Stimulated activated CD4-positive, alpha-beta T cell treated with anti-CD3 and anti-CD28 coated beads, Interleukin-15, amount 100 ng/mL, for 24 hours (primary cell): ENCODE measurements at regions not wholly inside any gene's neighbourhood (a gene's known extent, or its start where the extent isn't known, plus 50 kb on each side); places are given as distances from the start of the nearest gene placed in this dataset.
"Not testable (repeated sequence)": the region's sequence is repeated elsewhere in the genome, so short reads cannot be mapped to it uniquely, and the experiment has no call there.

ENCODE experiments used
- DNase-seq: peaks from one replicate; pipeline ENCODE4 v3.0.0-alpha.2; 2020

DNA sequence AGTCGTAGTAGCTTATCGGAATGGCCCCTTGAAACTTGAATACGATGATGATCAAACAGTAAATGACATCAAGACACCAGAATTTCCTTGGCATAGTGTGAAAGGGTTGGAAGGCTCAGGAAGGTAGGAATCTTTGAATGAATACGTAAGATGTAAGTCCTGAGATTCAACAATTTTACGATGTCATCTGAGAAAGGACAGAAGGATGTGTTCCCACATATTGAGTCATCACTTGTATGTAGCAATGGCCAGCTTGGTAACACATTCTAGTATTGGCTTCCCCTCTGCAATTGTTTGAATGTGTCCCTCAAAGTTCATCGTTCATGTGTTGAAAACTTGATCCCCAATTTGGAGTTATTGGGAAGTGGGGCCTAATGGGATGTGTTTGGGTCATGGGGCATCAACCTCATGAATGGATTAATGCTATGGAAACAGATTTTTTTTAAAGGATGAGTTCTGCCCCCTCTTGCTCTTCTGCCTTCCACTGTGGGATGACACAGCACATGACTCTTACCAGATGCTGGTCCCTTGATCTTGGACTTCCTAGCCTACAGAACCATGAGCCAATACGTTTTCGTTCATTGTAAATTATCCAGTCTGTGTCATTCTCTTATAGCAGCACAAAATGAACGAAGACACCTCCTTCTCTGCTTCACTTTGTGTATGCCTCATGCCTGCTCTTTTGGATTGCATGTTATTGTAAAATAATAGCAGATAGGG is 284.6 kb downstream of the BCAT1 start:
- no peak for DNase-seq

DNA sequence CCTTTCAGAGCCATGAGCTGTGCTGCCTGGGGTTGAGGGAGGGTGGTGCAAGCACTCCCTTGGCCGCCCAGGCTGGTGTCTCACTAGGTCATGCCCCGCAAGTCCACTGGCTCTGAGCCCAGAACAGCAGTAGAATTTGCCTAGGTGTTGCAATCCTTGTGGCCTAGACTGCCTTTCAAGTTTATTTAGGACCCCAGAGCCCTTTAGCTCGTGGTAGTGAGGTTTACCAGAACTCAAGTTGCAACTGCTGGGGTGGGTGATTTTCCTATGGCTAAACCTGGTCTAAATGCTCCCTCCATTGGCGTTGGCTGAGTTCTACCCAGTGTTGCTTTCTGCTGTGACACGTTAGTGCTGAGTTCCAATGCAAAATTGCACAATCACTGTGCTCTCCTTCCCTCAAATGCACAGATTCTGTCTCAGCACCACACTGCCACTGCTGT is 287.2 kb downstream of the BCAT1 start:
- DNase-seq: no peak

DNA sequence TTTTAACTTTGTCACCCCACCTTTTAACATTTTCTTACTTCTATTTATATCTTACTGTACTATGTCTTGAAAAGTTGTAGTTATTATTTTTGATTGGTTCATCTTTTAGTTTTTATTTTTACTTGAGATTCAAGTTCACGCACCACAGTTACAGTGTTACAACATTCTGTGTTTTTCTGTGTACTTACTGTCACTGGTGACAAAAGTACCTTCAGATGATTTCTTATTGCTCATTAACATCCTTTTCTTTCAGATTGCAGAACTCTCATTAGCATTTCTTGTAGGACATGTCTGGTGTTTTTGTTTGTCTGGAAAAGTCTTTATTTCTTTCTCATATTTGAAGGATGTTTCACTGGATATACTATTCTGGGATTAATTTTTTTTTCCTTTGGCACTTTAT is 289.9 kb downstream of the BCAT1 start:
- DNase-seq: no peak

DNA sequence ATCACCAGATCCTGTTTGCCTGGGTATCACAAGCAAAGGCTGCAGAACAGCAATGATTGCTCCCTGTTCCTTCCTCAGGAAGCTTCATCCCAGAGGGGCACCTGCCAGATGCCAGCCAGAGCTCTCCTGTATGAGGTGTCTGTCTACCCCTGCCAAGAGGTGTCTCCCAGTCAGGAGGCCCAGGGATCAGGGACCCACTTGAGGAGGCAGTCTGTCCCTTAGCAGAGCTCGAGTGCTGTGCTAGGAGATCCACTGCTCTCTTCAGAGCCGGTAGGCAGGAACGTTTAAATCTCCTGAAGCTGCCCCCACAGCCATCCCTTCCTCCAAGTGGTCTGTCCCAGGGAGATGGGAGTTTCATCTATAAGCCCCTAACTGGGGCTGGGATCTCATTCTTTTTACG is 294.6 kb downstream of the BCAT1 start:
- DNase-seq: not testable (repeated sequence)

DNA sequence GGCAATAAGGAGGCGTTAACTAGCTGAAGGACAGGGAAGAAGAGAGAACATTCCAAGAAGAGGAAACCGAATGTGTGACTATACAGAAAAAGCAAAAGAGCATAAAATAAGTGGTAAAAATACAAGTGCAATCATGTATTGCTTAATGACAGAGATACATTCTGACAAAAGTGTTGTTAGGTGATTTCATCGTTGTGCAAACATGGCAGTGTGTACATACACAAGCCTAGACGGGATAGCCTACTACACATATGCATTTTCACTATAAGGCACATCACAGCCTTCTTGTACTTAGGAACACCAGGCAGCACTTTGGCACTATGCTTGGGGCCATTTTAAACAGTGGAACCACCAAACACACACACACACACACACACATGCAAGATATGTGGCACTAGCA is 299.3 kb downstream of the BCAT1 start:
- no peak for DNase-seq

DNA sequence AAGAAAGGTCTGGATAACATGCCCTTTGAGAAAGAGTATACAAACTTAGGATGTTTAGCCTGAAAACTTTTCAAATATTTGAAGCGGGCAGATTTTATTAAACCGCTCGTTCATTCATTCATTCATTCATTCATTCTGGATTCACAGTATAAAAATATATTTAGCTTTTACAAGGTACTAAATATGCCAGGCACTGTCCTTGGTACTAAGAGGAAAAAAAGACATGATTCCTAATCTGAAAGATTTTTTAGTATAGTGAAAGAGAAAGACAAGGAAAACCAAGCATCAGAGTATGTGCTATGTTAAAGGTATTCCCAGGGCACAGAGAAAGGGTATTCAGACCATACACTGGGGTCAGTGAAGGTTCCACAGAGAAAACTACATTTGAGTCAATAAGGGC is 299.7 kb downstream of the BCAT1 start:
- DNase-seq: no peak

DNA sequence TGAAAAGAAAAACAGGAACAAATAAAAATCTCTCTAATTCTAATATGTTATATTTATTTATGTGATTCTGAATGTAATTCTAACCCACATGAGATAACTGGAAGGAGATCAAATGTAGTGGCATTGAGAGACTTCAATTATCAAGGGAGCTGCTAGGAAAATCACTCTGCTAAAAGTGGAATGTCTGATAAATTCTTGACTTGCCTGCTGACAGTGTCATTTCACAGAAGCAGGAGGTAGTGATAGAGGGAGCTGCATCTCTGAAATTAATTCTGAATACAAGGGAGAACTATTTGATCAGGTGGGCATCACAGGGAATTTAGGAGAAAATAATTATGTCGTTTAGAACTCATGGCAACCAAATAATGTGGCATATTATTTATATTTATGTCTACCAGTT is 303.6 kb downstream of the BCAT1 start:
- no peak for DNase-seq

DNA sequence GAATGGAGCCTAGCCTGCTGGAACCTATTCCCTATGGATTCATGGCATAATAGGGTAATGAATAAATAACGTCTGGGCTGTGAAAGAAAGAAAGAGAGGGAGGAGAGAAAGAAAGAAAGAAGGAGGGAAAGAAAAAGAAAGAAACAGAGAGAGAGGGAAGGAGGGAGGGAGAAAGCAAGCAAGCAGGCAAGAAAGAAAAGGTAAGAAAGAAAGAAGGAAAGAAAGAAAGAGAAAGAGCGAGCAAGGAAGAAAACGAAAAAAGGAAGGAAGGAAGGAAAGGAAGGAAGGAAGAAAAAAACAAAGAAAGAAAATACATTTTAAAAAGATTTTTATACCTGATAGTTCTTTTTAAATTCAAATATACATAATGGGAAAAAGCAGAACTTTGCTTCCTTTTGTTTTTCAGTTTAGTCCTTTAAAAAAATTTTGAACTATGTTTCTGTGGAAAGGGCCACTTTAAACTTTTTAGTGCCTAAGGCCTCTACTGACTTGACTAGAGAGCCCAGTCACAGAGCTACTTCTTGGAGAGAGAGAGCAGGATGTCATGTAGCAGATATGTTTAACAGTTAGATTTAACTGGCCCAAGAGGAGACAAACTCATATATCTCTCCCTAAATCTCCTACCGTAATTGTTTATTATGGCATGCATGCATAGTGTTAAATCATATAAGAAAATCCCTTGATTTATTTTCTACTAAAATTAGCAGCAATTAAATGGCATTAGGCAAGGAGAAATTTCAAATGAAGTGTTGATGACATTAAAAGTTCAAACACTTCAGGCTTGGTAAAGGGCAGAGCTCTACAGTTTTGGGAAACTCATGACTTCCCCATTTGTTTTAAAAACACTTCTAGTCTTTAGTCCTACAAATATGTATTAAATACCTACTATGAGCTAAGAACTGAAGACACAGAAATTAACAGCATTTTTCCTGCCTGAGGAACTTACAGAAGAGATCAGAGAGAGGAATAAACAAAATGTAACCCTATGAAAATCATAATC is 305.5 kb downstream of the BCAT1 start:
- DNase-seq: no peak

DNA sequence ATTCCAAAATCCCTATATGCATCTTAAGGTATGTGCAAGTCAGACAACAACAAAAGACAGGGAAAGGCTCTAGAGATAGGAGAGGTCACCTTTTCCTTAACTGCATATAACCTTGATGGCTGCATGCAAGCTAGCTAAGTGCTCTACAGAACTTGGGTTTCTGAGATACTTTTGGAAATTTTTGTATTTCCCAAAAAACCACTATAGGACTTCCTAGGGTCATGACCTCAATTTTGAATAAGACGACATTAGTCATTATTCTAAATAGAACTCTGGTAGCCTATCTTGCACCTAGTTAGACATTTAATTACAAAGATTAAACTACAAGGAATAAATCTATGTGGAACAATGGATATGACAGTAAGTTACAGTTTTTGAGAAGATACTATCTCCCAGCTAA is 309.3 kb downstream of the BCAT1 start:
- no peak for DNase-seq

DNA sequence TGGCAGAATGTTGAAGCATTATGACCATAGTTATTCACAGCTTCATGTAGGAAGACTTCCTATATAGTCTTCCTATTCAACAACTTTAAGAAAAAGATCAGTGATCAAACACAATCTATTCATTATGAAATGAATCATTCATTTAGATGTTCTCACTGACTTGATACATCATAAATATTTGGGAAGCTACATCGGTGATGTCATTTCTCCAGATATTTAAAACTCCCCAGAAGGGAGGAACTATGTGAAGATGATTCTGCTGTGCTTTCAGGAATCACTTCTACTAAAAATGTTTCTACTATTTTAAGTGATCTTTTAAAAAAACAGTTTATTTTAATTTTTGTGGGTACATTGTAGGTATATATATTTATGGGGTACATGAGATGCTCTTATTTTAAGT is 316.4 kb downstream of the BCAT1 start:
- DNase-seq: no peak

DNA sequence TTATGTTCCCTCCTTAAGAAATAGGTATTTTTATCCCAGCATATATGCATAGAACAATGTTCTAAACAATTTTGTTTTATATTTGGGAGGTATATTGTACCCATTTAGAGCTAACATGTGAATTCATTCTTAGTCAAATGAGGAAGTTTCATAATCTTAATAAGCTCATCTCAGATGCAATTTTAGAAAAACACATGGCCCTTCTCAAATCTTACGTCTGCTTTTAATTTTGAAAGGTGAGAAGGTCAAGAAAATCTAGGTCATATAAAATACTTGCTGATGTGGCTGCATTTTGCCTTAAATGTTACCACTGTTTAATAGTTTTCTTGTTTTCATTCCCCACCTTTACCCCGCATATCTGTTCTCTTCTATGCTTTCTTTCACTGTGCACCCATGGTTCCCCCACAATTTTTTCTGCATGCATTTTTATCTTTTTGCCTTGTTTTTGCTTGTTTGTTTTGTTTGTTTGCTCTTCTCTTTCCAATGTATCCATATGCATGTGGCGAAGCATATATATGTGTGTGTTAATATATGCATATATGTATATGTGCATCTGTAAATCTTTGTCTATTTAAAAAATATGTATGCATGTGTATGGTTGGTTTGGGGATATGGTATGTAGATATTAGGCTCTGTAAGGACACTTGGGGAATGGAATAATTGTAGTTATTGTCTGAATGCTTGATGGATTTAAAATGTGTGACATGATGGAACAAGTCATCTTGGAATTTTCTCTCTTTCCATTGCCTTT is 317.1 kb downstream of the BCAT1 start:
- no peak for DNase-seq

DNA sequence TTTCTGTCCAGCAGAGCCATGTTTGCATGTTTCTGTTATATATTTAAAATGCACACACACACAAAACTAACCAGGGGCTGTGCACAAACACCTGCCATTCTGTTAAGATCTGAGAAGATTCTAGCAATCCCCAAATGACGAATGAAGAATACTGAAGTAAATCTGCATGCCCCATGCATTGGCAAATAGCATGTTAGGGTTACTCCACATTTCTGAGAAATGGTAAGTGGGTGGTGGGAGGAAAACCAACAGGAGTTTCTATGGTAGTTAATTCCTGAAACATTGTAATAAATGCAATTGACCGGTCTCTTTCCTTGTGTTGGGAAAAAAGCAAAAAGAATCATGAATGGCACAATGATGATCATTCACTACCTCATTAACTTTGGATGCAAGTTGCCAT is 318.0 kb downstream of the BCAT1 start:
- no peak for DNase-seq

DNA sequence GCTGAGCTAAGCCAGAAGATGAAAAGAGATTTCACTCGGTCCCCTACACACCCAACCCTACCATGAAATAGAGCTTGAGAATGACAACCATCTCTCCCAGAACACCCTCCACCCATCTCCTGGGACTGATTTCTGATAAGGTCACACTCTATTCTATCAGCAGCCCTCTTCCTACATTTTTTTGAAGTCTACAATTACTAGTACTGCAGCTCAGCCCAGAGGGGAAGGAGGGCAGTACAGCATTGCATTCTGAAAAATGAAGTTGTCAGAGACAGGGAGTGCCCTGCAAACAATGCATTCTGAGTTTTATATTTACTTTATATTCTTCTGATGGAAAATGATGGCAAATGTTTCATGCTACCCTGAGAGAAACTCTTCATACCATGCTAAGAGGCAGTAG is 318.5 kb downstream of the BCAT1 start:
- no peak for DNase-seq

DNA sequence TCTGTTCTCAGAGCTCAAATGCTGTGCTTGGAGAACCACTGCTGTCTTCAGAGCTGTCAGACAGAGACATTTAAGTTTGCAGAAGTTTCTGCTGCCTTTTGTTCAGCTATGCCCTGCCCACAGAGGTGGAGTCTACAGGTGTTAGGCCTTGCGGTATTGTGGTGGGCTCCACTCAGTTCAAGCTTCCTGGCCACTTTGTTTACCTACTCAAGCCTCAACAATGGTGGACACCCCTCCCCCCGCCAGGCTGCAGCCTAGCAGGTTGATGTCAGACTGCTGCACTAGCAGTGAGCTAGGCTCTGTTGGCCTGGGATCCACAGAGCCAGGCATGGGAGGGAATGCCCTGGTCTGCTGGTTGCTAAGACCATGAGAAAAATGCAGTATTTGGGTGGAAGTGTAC is 323.8 kb downstream of the BCAT1 start:
- DNase-seq: no peak

DNA sequence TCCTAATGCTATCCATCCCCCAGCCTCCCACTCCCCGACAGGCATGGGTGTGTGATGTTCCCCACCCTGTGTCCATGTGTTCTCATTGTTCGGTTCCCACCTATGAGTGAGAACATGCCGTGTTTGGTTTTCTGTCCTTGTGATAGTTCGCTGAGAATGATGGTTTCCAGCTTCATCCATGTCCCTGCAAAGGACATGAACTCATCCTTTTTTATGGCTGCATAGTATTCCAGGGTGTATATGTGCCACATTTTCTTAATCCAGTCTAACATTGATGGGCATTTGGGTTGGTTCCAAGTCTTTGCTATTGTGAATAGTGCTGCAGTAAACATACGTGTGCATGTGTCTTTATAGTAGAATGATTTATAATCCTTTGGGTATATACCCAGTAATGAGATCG is 328.9 kb downstream of the BCAT1 start:
- not testable (repeated sequence) for DNase-seq

DNA sequence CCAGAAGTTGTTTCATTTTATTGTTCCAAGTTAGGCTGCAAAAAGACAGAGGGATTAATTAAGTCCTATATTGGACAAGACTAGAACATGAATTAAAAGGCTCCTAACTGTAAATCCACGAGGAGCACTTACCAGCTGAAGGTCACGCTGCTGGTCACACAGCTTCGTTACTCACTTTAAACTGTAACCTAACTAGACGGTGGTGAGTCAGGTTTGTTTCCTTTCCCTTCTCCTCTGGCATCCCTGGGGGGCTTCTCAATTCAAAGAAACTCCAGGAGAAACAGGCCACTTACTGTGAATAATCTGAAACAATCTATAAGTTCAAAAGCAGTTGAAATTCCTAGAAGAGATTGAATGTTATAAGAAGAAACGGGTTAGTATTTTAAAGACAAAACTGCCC is 331.4 kb downstream of the BCAT1 start:
- DNase-seq: no peak

DNA sequence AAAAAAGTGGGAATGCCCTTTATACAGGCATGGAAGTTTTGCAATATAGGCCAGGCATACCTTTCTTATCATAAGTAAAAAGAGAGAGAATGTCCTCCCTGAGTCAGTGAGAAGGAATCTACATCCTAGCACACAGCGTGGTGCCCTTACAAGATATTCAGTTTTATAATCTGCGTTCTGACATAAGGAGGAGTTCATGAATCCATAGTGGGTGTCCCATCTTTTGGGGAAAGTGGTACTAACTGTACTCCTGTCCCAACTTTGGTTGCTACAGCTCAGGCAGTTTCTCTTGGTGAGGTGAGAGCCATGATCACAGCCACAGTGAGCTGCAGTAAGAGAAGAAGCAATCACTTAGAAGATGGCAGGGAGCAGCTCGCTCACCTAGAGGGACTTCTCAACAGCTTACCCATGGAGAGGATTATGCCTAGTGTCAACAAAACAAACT is 332.9 kb downstream of the BCAT1 start:
- no peak for DNase-seq

DNA sequence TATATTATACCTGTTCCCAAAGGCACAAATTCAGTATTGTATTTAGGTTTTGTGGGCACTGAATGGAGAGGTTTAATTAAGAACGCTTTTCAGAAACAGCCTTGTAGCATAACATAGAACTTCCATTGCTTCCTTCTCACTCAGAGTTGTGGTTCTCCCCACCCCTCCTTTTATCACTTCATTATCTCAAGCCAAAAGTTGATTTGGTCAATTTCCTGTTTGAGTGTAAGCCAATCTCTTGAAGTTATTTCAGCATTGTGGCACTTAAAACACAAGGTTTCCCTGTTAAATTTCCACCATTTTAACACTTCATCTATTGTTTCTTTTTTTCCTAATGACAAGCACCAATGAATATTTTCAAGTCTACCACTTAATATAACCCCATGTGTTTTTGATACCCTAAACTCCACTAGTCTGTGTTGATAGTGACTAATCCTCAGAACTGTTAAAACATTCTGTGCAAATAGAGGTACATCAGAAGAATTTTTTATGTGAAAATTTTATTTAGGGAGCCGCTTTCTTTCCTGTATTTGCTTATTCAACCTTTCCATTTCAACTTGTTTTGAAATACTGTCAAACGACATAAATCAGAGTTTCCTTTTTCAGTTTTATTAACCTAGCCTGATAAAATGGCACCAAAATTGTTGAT is 340.1 kb downstream of the BCAT1 start:
- no peak for DNase-seq

DNA sequence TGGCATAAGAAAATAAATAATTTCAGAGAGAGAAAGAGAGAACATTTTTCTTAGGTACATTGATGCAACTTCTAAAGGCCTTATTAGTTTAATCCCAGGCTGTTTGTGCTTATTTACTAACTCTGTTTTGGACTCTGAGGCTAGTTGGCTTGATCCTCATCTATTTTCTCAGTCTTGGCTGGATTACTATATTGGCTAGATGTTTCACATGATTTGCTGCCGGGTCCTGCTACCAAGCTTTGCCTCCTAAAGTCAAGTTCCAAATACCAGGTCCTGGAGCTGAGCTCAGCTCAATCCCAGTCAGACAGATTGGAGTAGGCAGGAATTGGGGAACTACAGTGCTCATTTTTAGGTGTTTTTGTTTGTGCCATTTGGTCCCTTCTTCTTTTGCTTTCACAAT is 340.8 kb downstream of the BCAT1 start:
- DNase-seq: no peak

DNA sequence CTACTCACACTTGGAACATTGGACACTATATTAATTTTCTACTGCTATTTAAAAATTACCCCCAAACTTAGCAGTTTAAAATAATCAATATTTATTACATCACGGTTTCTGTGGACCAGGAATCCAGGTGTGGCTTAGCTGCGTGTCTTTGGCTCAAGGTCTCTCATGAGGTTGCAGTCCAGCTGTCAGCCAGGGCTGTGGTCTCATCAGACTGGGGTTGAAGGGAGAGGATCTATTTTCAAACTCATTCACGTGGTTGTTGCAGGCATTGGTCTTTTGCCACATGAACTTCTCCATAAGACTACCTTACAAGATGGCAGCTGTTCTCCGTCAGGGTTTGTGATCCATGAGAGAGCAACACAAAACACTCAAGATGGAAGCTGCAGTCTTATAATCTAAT is 343.0 kb downstream of the BCAT1 start:
- DNase-seq: no peak

DNA sequence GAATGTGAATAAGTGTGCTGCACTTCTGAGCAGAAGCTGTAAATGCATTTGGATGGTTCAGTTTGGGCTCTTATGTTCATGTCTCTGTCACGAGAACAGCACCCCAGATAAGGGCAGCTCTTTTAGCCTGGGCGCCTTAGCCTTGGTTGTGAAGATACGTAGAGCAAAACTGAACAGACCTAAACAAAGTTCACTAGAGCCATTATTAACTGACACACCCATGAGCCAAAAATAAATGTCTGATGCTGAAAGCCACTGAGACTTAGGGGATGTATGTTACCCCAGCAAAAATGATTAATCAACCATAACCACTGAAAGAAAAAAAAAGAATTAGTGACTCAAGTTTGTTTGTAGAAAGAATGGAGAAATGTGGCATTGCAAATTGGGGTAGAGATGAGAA is 343.4 kb downstream of the BCAT1 start:
- no peak for DNase-seq

DNA sequence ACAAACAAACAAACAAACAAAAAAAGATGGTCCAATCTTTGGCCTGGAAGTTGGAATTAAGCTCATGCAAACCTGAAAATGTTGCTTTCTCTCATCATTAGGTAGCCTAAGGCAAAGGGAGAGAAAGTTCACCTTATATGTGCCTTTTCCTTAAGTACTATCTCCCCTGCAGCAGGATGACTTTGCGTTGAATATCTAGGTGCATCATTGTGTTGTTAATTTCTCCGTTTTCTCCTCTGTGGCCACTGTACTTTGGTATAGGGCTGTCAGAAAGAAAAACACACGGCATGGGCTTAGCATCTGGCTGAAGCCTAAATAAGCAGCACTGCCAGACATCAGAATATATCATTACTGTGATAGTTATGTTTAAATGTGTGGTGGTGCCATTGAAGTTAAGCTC is 345.5 kb downstream of the BCAT1 start:
- no peak for DNase-seq

DNA sequence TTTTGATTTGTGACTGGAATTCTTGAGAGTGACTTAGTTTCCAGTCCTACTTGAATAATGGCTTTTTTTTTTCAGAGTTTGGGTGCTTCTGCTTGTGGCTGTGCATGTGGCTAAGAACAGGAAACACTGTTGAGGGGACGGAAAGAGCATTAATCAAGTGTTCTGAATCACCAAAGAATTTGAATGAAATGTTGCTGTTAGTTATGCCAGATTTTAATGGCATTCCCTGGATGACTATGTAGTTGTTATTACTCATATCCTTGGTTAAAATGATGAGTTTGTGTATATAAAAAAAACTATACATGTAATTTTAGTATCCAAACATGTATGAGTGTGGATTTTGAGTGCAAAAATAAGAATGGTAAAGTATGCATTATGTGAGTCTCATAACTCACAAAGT is 347.9 kb downstream of the BCAT1 start:
- no peak for DNase-seq
